Myocyte (in vitro differentiated cells): ENCODE measurements at regions not wholly inside any gene's neighbourhood (a gene's known extent, or its start where the extent isn't known, plus 50 kb on each side); places are given as distances from the start of the nearest gene placed in this dataset.

ENCODE experiments used
- DNase-seq: peaks from one replicate; pipeline ENCODE4 v3.0.0-alpha.2; 2012; ENCODE audit warnings: low read depth

DNA sequence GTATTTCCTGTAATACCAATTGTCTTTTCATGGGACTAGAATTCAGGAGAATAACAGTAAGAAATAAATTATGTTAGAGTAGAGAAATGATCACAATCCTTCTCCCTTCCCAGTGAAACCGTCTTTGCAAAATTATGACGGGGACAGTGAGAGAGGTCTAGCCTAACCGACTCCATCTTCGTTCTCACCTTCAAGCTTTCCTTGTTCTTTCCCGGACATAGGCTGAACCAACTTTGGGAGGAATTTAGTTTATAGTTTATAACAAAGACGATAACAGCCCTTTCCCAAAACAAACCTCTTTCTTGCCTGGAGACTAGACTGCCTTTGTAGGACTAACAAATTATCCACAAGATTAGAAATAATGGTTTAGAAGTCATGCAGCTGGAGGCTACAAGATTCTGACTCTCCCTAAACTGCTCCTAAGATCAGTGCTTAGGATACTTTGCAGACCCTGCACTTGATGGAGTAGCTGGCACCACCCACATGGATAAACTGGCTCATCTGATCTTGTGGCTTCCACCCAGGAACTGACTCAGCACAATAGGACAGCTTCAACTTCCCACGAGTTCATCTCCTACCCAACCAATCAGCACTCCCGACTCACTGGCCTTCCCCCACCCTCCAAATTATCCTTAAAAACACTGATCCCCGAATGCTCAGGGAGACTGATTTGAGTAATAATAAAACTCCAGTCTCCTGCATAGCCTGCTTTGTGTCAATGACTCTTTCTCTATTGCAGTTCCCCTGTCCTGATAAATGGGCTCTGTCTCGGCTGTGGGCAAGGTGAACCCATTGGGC is 521.2 kb upstream of the TBX3 start:
- DNase-seq, result peak; percentile 5

DNA sequence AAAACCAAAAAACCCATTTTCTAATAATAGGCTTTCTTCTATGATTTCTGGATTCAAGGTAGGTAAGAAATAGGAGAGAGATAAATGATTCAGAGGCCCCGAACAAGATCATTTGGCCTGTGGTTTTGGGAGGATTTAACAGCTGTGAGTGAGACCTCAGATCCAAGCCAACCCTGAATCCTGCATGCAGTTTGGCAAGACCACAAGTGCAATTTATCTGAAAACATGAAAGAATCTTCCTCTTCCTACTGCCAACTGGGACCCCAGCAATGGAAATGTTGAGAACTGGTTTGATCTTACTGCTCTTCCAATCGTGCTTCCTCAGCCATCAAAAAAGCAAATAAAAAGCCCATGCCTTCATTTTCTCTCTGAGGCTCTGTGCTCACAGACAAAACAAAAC is 519.7 kb upstream of the TBX3 start:
- peak; percentile 20 for DNase-seq

DNA sequence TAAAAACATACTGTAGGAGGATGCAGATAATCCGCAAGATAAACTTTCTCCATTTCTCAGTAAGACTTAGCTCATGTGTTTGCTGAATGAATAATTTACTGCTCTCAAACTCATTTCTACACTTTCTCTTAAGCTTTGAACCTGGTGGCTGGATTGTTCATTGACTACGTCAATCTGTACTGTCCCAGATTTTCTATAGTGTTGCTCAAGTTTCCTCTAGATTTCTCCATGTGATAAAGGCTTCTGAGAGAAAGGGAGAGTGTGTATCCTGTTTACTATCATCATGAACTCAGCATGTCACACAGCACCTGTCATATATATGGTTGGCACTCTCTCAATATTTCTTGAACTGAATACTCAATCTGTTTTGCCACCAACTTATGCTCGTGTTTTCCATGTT is 518.0 kb upstream of the TBX3 start:
- DNase-seq, result no peak

DNA sequence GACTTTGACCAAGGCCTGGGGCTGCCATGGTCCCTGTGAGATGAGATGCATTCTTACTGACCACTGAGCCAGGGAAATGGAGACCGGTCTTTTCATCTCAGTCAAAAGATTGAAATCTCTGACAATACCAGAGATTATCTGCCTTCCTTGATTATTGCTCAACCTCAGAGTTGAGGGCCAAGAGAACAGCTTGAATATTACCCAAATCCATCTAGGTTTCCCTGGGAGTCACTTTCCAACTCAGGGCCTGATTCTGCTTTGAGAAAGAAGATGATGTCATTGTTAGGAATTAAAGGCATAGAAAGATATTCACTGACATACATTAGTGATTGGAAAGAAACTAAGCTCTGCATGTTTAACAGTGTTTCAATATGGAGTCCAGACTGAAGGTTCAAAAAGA is 515.9 kb upstream of the TBX3 start:
- no peak for DNase-seq

DNA sequence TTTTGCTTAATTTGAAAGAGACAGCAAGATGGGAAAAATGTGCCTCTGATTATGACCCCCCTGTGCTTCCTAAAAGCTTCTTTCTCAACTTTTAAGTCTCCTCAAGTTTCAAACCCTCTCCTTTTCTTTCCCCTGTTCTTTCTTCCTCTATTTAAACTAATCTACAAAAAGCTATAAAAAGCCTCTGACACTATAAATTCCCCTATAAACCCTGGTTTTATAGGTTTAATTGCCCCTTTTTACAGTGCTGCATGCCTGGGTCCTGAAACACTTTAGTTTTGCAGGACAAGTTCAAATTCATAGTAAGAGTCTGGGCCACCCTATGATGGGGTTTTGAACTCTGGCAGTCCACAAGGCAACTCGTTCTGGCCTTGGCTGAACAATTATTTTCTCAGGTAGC is 510.9 kb upstream of the TBX3 start:
- no peak for DNase-seq

DNA sequence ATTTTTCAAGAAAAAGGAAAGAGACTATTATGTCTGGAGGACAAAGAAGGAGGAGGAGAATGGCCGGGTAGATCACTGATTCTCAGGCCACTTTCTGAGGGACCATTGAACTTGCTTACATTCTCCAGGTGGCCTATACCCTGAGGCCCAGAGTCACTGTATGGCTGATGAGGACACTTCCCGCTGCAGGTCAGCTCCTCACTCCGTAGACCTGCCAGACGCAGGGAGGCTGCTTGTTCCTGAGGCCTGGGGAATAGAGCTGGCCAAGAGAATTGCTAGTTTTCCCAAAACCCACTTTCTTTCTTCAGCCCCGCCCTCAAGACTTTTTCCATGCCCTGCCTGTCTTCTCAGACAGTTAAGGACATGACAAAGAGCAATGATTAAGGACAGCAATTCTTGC is 510.5 kb upstream of the TBX3 start:
- no peak for DNase-seq

DNA sequence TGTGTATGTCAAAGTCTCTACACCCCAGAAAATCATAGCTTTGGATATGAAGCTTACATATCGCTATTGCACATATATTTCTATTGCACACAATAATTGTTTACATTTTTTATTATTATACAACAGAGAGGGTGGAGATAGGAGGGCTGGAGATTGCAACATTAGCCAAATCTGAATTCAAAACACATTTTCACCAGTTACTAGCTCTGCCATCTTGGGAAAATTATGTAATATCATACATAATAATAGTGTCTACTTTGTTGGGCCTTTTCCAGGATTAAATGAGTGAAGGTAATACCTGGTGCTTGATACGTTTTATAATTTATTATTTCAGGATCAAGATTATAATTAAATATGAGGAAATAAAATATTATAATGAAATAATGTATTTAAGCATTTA is 507.4 kb upstream of the TBX3 start:
- DNase-seq, result no peak

DNA sequence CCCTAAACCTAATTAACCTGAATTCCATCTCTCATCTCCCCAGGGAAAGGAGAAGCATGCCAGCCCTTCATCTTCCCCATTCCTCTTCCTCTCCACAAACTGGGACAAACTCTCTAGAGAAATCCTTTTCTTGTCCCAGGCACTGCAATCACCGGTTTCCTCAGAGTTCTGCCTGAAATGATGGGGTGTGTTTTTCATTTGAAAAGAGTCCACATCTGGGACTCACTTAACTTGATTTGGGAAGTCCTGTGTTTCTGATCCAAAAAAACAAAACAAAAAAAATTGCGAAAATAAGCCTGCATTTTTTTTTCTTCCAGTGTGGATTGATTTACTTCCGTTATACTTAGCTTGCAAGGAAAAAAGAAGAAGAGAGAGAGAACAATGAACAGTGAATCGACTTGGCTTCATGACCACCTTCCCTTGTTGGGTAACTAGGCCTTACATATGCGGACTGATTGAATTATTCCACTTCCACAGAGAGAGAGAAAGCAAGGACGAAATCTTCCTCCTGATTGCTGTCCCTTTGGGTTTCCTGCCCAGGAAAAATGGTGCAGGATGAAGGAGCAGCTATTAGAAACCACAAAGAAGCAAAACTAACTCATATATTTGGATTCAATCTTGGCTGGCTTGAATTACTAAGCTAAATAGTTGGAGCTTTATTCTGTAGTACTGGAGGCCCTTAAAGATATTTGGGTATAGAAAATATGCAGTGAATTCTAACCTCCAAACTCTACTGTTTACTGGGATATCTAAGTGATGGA is 506.2 kb upstream of the TBX3 start:
- no peak for DNase-seq

DNA sequence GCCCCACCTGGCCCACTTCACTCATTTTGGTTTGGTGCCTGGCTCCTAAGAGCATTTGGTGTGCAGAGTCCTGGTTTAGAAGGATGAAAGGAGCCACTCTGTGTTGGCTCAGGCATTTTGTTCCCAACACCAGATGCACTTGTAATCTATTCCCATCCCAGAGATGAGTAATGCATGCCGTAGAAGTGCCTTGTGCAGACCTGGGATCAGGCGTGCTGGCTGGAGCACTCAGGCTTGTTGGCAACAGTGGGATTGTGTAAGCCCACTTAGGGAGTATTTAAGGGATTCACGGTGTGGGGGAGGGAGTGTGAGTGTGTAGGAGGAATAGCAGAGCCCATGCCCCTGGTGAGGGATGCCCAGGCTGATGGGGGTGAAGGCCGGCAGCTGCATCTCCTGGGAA is 501.5 kb upstream of the TBX3 start:
- no peak for DNase-seq

DNA sequence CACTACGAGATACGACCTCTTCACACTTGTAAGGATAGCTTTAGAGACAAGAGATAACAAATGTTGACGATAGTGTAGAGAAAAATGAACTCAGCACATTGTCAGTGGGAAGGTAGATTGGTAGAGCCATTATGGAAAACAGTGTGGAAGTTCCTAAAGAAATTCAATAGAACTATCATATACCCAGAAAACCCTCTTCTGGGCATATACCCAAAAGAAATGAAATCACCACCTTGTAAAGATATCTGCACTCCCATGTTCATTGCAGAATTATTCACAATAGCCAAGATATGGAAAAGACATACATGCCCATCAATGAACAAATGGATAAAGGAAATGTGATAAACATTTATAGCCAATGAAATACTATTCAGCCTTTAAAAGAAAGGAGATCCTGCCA is 499.8 kb upstream of the TBX3 start:
- no peak for DNase-seq

DNA sequence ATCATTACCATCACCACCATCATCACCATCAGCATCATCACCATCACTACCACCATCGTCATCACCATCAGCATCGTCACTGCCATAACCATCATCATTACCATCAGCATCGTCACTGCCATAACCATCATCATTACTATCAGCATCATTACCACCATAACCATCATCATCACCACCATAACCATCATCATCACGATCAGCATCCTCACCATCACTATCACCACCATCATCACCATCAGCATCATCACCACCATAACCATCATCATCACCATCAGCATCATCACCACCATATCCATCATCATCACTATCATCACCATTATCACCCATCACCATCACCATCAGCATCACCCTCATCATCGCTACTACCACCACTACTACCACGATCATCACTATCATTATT is 493.9 kb upstream of the TBX3 start:
- no peak for DNase-seq

DNA sequence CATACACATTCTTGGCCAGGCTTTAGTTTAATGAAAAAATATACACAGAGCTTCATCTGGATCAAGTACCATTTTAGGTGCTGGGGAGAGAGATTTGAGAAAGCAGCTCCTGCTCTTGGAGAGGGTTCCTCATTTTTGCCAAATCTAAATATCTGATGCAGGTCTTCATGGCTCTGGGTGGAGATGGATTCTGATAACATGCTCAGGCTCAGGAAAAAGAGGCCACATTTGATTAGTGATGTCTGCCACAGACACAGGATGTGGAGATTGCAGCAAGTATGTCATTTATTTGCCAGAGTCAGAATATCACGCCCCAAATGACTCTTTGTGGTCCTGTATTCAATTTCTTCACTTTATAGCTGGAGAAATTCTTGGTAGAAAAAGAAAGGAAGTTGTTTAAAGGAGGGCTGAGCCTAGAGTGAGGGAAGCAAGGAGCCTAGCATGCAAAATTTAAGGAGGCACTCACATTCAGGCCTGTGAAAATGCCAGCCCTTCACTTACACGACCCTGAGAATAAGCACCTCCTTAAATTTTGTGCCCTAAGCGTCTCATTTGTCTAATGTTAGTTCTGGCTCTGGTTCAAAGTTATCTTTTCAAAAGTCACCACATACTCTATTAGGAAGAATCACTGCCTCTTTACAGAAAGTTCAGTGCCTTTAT is 492.9 kb upstream of the TBX3 start:
- DNase-seq, result no peak

DNA sequence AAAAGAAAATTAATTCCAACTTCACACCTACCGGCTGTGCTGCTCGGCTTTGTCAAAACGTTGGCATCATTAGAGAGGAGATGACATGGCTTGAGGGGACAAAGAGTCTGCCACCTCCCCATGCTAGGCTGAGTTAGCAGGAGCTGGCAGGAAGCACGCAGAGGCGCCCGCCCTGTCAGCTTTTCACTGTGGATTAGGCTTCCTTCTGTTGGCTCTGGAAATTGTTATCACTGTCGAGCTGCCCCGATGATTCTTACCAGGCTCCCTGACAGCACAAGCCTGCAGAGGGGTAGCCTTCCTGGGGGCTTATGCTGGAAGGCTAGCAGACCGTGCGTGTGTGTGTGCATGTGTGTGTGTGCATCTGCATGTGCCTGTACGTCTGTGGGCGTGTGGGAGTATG is 490.9 kb upstream of the TBX3 start:
- DNase-seq, result no peak

DNA sequence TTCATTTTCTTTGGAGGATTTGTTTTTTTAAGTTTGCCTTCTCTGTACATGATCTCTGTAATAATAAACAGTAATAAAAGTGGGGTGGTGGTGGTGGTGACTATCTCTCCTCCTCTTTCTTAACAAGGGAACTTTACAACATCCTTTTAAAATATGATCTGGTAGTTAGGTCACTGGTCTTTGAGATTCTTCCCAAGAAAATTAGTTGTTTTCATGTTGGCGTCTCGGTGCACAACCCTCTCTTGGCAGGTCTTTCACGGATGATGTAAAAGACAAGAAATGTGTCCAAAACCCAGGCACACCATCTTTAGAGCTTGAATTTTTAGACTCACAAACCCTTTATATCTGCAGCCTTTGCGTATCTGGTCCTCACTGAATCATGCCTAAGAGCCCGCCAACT is 488.5 kb upstream of the TBX3 start:
- DNase-seq, result no peak

DNA sequence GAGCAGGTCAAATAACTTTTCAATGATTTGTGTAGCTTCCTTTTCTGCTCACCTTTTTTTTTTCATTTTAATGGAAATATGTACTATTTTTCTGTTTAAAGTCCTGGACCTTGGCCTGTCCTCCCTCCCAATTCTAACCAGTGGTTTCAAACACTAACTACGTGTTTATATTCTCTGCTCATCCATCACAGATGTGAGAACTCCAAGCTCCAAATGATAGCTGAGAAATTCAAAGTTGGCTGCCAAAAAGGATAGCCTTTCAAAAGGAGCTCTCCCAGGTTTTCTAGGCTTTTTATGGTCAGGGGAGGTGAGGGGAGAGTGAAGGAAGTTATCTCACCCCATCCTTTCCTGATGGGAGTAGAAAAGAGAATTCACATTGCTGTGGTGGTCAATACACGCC is 486.0 kb upstream of the TBX3 start:
- DNase-seq, result no peak

DNA sequence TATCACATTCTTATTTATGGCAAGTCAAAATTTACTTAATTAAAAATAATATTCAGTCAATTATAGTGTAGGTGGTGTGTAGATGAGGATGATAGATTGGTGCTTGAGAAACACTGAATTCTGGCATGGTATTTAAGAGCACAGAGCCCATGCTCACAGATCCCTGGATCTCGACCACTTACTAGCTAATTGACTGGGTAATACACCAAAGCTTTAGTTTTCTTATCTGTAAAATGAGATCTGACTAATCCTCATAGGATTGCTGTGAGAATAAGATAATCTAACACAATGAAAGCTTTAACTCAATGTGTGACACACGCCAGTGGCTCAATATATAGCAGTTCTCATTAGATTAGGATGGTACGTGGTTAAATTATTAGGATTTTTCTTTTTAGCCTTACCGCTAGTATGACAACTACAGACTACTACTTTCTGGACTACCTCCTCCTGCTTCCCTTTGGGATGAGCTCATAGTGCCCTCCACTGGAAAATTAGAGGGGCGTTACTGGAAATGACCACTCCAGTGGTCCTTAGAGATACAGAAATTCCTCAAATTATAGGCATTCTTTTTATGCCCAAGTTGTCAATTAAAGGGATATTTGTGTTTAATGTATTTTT is 482.8 kb upstream of the TBX3 start:
- DNase-seq, result peak; percentile 2

DNA sequence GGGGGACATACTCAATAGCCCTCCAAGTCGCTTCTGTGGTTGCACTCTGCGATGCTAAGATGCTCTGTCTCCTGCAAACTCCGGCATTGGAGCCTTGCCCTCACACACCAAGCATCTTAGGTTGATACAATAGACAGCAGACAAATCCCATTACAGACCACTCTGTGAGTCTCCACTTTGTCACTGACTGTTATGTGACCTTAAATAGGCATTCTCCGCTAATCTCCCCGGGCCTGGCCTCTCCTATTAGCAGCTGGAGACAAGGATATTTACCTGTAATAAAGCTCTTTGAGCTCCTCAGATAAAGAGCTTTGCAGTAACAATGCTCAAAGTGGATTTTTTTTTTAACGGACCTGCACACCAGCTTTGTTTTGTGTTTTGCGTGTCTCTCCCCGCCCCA is 479.7 kb upstream of the TBX3 start:
- no peak for DNase-seq

DNA sequence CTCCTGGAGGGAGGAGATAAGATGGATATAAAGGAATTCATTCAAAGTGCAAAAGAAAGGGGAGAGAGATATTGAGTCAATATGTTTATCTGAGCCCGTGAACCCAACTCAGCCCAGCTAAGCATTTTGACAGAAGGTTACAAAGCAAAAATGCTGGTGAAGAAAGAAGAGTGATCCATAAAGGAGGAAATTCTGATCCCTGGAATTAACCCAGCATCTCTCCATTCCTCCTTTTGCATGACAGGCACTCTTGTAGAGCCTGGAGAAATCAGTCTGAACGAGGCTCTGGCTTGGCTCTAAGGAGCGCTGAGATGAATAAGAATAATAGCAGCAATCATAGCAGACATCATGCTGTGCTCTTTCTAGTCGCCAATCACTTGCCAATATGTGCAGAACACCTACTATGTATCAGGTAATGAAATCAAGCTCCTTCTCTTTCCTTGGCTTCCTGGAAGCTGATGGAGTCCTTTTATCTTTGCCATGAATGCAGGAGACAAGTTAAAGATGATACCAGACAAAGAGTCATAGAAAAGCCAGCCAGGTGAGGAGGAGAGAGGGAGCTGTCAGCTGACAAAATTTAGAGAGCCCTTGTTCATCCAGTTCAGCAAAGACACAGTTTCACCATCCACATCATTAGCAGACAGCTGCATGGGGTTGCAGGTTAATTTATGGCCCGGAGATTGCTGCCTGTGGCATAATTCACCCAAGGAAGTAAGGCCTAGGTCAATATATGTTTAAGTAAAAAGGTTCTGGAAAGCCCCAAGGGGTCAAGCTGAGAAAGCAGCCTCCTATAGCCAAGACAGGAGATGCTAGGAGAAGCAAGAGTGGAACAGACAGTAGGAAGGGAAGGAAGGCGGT is 476.5 kb upstream of the TBX3 start:
- DNase-seq, result no peak

DNA sequence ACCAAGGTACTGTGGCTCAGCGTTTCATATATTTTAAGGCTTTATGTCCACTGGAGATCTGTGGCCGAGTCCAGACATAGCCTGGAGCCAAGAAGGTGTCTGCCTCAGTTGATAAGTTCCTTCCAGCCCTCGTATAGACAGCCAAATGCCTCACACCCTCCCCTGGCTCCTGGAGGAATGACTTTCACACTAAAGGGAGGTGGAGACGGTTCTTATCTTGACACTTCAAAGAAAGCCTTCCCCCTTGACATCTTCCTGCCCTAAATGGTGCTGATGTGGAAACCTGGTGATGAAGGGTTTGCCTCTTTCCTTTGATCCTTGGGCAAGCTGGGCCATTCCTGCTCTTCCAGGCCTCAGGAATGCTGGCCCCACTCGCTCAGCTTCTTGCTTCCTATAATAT is 474.8 kb upstream of the TBX3 start:
- no peak for DNase-seq

DNA sequence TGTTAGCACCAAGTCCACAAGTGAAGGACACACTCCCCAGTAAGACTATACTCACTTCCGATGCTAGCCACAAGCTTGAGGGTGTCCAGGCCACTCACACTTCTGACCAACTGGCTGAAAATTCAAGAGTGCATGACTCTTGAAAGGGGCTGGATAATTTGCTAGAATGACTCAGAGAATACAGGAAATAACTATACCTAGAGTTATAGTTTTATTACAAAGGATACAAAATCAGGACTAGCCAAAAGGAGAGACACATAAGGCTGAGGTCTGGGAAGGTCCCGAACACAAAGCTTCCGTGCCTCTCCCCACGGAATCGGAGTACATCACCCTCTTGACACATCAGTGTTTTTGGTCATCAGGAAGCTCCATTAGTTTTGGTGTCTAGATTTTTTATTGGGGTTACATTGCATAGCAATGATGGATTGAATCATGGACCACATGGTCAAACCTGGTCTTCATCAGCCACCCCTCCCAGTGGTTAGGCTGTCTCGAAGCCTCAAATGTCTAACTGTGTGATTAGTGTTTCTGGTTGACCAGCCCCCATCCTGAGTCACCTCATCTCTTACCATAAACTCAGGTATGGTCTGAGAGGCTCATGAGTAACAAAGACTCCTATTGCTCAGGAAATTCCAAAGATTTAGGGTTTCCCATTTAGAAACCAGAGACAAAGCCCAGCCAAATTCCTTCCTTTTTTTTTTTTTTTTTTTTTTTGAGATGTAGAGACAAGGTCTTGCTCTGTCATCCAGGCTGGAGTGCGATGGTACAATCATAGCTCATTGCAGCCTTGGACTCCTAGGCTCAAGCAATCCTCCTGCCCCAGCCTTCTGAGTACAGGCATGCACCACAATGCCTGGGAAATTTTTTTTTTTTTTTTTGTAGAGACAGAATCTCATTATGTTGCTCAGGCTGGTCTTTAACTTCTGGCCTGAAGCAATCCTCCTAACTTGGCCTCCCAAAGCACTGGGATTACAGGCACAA is 472.0 kb upstream of the TBX3 start:
- no peak for DNase-seq
